ENCODE measurements at regions not wholly inside any gene's neighbourhood (a gene's known extent, or its start where the extent isn't known, plus 50 kb on each side); places are given as distances from the start of the nearest gene placed in this dataset.

DNA sequence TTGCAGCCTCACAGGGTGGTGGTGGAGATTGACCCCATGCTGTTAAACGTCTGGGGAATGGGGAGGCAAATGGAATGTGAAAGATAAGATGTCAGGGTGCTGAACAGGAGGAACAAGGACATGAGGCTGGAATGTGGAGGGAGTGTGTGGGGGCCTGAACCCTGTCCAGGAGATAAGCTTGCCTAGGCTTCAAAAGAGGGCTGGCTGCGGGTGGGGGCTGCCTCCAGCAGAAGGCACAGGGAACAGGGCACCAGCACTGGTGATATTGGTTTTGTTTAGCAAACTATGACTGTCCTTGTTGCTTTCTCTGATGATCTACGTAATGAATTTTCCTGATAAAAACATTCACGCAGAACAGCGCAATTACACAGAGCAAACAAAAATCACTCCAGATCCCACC, 52.4 kb upstream of the LRP8 start:
- Histone ChIP-seq H3K79me2 (ENCODE audit: insufficient read depth, low read length) (no peaks in the 10 kb centered on the region), H3K4me1 (ENCODE audit: insufficient read depth, low read length, severe bottlenecking) (no peaks in the 10 kb centered on the region), H3K9ac (ENCODE audit: low read length) (no peak overlapping the region), H3K27ac (ENCODE audit: low read depth, low read length, poor library complexity, severe bottlenecking) (no peak overlapping the region), H3F3A (ENCODE audit: insufficient read depth, low read length) (no peaks in the 10 kb centered on the region), H3K9me3 (ENCODE audit: low read length) (no peaks in the 10 kb centered on the region), H3K36me3 (ENCODE audit: insufficient read depth, low read length) (no peaks in the 10 kb centered on the region), H3K9me2 (ENCODE audit: low read depth, low read length) (no peaks in the 10 kb centered on the region), H2AFZ (ENCODE audit: low read length) (no peak overlapping the region), H4K20me1 (ENCODE audit: insufficient read depth, low read length) (no peaks in the 10 kb centered on the region), H3K4me3 (ENCODE audit: low read depth, low read length, poor library complexity, severe bottlenecking) (no peak overlapping the region), H3K4me2 (ENCODE audit: low read length) (no peak overlapping the region), H3K27me3 (ENCODE audit: insufficient read depth, low read length) (peaks cover 16% of the 10 kb centered on the region; the same call in 1 of the 2 replicates)
- TF ChIP-seq EZH2 (IDR thresholded peaks at IDR 0.05; ENCODE audit: borderline replicate concordance, low read length), result no peak
- TF ChIP-seq, protein P1, sequence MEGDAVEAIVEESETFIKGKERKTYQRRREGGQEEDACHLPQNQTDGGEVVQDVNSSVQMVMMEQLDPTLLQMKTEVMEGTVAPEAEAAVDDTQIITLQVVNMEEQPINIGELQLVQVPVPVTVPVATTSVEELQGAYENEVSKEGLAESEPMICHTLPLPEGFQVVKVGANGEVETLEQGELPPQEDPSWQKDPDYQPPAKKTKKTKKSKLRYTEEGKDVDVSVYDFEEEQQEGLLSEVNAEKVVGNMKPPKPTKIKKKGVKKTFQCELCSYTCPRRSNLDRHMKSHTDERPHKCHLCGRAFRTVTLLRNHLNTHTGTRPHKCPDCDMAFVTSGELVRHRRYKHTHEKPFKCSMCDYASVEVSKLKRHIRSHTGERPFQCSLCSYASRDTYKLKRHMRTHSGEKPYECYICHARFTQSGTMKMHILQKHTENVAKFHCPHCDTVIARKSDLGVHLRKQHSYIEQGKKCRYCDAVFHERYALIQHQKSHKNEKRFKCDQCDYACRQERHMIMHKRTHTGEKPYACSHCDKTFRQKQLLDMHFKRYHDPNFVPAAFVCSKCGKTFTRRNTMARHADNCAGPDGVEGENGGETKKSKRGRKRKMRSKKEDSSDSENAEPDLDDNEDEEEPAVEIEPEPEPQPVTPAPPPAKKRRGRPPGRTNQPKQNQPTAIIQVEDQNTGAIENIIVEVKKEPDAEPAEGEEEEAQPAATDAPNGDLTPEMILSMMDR (IDR thresholded peaks at IDR 0.05; ENCODE audit: low read length), result no peak

DNA sequence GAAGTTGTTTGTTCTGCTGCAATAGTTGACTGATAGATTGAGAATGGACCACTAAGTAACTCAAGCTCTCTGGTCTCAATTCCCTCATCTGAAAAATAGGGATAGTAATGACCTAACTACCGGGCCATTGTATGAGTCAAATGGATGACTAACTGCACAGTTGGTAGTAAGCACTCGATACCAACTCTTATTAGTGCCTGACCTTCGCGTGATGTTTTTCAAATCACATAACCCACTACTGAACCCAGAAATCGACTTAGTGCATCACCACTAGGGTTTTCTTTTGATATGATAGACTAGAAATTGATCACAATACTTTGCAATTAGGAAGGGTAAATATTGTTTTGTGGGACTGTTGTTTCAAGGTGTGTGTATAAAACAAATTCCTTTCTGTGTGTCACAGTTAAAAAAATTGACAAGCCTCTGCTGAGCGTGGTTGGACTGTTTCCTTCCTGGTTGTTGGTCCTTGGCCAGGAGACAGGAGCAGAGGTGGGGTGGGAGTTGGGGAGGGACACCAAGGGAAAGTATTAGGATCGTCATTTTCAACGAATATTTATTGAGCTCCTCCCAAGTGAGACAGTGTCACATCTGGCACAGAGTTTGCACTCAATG, 54.0 kb upstream of the LRP8 start:
- no peak overlapping the region for H3K4me3 ChIP-seq (ENCODE audit: low read depth, low read length, poor library complexity, severe bottlenecking)
- H3K9me2 ChIP-seq (ENCODE audit: low read depth, low read length), result no peaks in the 10 kb centered on the region
- H3F3A ChIP-seq (ENCODE audit: insufficient read depth, low read length), result no peaks in the 10 kb centered on the region
- H3K27ac ChIP-seq (ENCODE audit: low read depth, low read length, poor library complexity, severe bottlenecking), result no peak overlapping the region
- TF ChIP-seq, protein P1 (IDR thresholded peaks at IDR 0.05; ENCODE audit: low read length), result no peak
- no peak for TF ChIP-seq EZH2 (IDR thresholded peaks at IDR 0.05; ENCODE audit: borderline replicate concordance, low read length)
- H3K4me1 ChIP-seq (ENCODE audit: insufficient read depth, low read length, severe bottlenecking), result no peaks in the 10 kb centered on the region
- H3K4me2 ChIP-seq (ENCODE audit: low read length), result no peak overlapping the region
- H3K79me2 ChIP-seq (ENCODE audit: insufficient read depth, low read length), result no peaks in the 10 kb centered on the region
- no peaks in the 10 kb centered on the region for H4K20me1 ChIP-seq (ENCODE audit: insufficient read depth, low read length)
- no peak overlapping the region for H3K9ac ChIP-seq (ENCODE audit: low read length)
- H2AFZ ChIP-seq (ENCODE audit: low read length), result no peak overlapping the region
- H3K9me3 ChIP-seq (ENCODE audit: low read length), result no peaks in the 10 kb centered on the region
- H3K36me3 ChIP-seq (ENCODE audit: insufficient read depth, low read length), result no peaks in the 10 kb centered on the region
- H3K27me3 ChIP-seq (ENCODE audit: insufficient read depth, low read length), result peaks cover 10% of the 10 kb centered on the region; the same call in 1 of the 2 replicates

DNA sequence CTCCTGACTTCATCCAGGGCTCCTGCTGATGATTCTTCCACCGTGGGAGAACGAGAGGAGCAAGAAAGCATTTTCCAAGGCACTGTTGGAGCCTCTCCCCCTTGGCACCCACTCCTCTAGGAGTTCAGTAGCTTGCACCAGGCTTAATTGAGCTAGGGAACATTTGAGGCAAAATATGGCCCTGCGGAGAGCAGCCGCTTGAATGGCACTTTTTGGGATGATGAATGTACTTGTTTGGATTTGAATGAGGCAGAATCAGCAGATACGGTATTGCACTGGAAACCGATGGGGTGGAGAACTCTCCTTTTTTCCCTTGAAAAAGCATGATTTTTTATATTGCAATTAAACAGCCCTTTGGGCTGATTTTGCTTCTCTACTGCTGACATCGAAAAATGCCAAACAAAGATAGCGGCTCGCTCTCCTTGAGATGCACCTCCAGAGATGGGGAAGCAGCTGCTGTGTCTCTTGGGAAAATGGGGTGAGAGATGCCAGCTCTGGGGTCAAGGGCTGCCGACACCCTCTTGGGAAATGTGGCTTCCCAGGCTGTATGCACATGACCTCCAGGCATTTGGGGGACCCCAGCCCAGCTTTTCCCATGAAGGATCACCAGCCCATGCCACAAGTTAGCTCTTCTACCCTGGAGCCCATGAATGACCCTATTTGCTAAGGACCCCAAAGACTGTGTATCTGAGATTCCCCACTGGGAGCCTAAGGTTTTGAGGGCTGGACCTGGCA, 55.4 kb upstream of the LRP8 start:
- Histone ChIP-seq H3F3A (ENCODE audit: insufficient read depth, low read length) (no peaks in the 10 kb centered on the region), H3K9me2 (ENCODE audit: low read depth, low read length) (no peaks in the 10 kb centered on the region), H3K4me1 (ENCODE audit: insufficient read depth, low read length, severe bottlenecking) (no peaks in the 10 kb centered on the region), H3K36me3 (ENCODE audit: insufficient read depth, low read length) (no peaks in the 10 kb centered on the region), H4K20me1 (ENCODE audit: insufficient read depth, low read length) (no peaks in the 10 kb centered on the region), H3K27me3 (ENCODE audit: insufficient read depth, low read length) (peaks cover 6% of the 10 kb centered on the region; the same call in 1 of the 2 replicates), H3K4me2 (ENCODE audit: low read length) (no peak overlapping the region), H3K27ac (ENCODE audit: low read depth, low read length, poor library complexity, severe bottlenecking) (no peak overlapping the region), H2AFZ (ENCODE audit: low read length) (no peak overlapping the region), H3K9ac (ENCODE audit: low read length) (no peak overlapping the region), H3K79me2 (ENCODE audit: insufficient read depth, low read length) (no peaks in the 10 kb centered on the region), H3K9me3 (ENCODE audit: low read length) (no peaks in the 10 kb centered on the region), H3K4me3 (ENCODE audit: low read depth, low read length, poor library complexity, severe bottlenecking) (no peak overlapping the region)
- TF ChIP-seq, protein P1 (IDR thresholded peaks at IDR 0.05; ENCODE audit: low read length), result no peak
- no peak for TF ChIP-seq EZH2 (IDR thresholded peaks at IDR 0.05; ENCODE audit: borderline replicate concordance, low read length)

Measured in OCI-LY1 (cell line).